GM12872 (cell line): ENCODE measurements at regions not wholly inside any gene's neighbourhood (a gene's known extent, or its start where the extent isn't known, plus 50 kb on each side); places are given as distances from the start of the nearest gene placed in this dataset.

Source experiments
- TF ChIP-seq, protein P1 (sequence below): IDR thresholded peaks from 3 replicates; pipeline ENCODE4 v1.5.1; 2011; ENCODE audit warnings: low read depth, mild to moderate bottlenecking, low read length, moderate library complexity; ENCODE audit not compliant: insufficient read depth

DNA sequence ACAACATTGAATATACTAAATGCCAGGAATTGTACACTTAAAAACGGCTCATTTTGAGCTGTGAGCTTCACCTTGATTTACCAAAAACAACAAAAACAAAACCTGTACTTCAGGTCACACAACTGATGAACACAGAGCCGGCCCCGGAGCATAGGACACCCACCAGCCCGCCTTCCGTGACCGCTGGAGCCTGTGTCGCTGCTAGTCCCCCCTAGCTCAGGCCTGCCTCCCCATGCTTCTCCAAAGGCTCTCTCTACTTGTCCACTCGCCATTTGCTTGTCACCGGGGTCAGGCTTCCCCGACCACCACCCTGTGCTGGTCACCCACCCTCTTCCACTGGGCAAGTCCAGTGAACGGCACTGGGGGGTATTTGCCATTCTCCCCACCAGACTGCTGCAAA lies 113.8 kb upstream of the TNRC6C start:
- TF ChIP-seq, protein P1, sequence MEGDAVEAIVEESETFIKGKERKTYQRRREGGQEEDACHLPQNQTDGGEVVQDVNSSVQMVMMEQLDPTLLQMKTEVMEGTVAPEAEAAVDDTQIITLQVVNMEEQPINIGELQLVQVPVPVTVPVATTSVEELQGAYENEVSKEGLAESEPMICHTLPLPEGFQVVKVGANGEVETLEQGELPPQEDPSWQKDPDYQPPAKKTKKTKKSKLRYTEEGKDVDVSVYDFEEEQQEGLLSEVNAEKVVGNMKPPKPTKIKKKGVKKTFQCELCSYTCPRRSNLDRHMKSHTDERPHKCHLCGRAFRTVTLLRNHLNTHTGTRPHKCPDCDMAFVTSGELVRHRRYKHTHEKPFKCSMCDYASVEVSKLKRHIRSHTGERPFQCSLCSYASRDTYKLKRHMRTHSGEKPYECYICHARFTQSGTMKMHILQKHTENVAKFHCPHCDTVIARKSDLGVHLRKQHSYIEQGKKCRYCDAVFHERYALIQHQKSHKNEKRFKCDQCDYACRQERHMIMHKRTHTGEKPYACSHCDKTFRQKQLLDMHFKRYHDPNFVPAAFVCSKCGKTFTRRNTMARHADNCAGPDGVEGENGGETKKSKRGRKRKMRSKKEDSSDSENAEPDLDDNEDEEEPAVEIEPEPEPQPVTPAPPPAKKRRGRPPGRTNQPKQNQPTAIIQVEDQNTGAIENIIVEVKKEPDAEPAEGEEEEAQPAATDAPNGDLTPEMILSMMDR, result no peak

DNA sequence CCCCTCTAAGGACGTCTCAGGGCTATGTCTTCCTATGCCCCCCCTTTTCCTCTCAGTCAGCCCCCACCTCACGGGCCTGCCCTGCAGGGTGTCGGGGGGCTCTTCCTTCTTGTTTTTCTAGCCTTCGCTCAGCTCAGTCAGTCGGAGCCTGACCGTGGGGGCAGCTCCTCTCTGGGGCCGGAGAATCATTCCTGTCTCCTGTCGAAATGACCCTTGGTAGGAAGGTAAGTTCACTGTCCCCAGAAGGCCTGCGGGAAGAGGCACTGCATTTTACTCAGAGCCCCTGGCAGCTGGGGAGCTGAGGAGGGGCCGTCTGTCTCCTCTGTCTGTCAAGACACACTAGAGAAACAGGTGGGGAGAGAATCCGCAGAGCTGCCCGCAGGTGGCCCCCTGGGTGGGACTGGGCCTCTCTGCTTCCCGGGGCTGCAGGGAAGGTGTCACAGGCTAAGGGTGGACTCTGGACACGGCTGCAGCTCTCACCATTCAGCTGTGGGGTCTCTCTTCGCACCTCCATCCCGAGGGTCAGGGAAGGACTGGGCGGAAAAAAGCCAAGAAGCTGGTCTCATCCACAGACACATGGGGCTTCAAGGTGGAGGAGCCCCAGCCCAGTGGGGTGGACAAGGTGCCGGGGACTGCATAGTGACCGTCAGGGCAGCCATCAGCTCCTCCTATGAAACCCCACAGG lies 112.8 kb upstream of the TNRC6C start:
- TF ChIP-seq, protein P1, result no peak

DNA sequence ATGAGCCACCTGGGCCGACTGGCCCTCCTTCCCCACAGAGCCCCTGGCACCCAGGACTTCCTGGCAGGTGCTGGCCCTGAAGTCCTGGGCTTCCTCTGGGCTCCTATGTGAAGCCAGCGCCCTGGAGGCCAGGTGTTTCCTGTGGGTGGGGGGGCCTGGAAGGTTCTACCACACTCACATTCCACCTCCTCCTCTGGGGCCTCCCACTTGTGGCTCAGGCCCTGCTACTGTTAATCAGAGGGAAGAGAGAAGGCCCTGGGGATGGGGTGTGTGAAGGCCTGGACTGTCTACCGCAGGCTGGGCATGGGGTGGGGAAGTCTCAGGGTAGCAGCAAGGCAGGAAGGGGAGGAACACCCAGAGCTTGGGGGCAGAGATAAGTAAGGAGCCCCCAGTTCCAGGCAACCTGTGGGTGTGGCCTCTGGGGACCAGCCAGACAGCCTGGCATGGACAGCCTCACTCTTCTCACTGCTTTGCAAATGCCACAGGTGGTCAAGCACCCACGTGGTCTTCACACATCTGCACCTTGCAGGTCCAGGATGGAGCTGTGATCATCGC lies 111.9 kb upstream of the TNRC6C start:
- TF ChIP-seq, protein P1, result no peak

DNA sequence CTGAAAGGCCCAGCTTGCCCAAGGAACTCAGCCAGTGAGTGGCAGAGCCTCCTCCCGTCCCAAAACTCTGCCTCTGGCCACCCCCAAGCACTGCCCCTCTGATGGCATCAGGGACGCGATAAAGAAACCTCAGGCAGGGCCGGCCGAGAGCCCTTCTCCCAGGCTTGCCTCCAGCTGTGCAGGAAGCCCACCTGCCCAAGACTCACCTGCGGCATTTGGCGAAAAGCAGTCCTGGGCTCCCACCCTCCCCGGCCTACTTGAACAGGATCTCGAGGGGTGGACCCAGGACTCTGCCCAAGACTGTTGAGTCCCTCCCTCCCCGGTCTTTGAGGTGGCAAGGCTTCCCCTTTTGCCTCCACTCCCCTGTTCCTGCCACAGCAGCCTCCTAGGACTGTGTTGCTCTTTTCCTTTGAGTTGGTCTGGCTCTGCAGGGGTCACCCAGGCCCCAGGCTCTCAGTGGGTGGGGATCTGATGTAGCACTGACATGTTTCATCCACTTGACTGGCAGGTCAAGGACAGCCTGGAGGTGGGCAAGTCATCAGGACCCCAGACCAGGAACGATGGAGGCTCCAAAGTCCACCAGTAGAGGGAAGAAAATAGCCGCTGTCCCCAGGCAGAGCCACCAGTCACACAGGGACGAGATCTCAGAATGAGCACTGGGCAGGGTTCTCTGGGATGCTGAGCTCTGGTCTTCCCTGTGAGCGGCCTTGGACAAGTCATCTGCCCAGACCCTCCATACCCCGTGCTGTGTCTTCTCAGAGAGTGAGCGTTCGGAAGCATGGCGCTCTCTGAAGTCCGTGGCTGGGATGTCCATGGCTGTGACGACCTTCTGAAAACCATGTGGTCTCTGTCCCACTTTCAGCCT lies 111.0 kb upstream of the TNRC6C start:
- TF ChIP-seq, protein P1, result no peak

DNA sequence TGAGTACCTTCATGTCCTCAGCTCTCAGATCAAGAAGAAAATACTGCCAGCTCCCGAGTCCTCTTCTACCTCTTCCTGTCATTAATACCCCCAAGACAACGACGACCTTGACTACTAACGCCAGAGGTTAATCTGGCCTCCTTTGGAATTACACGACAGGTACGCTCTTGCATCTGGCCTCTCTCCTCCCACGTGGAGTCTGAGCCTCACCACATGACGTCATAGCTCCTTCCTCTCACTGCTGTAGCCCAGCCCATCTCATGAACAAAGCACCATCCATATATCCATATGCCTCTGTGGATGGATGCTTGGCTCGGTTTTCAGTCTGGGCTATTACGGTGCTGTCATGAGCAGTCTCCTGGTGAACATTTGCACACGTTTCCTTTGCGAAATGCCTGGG lies 110.2 kb upstream of the TNRC6C start:
- TF ChIP-seq, protein P1, result no peak

DNA sequence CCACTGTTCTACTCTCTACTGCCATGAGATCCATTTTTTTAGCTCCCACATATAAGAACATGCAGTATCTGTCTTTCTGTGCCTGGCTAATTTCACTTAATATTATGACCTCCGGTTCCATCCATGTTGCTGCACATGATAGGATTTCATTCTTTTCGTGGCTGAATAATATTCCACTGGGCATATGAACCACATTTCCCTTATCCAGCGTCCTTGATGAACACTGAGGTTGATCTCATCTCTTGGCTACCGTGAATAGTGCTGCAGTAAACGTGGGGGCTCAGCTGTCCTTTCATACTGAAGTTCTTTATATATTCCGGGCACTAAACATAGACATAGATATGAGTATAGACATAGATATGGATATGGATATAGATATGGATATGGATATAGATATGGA lies 109.3 kb upstream of the TNRC6C start:
- TF ChIP-seq, protein P1, result no peak

DNA sequence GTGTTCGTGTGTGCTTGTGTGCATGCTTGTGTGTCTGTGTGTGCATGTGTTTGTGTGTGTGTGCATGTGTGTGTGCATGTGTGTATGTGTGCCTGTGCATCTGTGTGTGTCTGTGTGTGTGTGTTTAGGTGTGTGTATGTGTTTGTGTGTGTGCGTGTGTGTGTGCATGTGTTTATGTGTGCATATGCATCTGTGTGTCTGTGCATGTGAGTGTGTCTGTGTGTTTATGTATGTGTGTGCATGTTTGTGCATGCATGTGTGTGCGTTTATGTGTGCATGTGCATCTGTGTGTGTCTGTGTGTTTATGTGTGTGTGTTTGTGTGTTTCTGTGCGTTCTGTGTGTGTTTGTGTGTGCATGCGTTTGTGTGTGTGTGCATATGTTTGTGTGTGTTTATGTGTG lies 106.6 kb upstream of the TNRC6C start:
- TF ChIP-seq, protein P1, result no peak
